ENCODE measurements at regions not wholly inside any gene's neighbourhood (a gene's known extent, or its start where the extent isn't known, plus 50 kb on each side); places are given as distances from the start of the nearest gene placed in this dataset.

DNA sequence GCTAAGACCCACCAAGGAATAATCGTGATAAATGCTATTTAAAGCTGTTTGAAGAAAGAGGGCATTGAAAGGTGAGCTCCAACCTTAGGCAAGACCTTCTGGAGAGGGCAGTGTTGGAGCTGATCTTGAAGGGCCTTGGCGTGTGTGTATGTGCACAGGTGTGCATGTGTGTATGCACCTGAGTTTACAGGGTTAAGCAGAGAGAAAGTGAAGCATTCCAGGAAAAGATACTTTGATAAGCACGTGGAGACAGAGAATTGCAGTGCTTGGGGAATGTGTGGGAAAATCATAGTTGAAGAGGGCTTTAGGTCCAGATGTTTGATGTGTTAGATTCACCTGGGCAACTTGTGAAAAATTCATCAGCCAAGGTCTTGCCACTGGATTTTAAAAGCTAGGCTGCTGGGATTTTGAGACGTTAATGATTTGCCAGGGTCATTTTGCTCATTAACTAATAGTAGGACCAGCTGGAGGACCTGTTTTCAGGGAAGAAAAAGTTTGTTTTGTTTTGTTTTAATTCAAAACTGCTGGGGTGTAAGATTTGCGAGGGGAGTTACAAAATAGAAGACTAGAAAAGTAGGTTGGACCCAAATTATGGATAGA lies 78.3 kb upstream of the ANKRD55 start:
- peaks cover 0 to 1% (median 0%) of the 10 kb centered on the region in 3 donors for H3K9me3 ChIP-seq (ENCODE audit: control insufficient read depth in 3 of 3, low read length in 3 of 3)
- no peaks in the 10 kb centered on the region for H3K4me1 ChIP-seq (ENCODE audit: control insufficient read depth in 3 of 3, insufficient read depth in 3 of 3, low read length in 3 of 3)

DNA sequence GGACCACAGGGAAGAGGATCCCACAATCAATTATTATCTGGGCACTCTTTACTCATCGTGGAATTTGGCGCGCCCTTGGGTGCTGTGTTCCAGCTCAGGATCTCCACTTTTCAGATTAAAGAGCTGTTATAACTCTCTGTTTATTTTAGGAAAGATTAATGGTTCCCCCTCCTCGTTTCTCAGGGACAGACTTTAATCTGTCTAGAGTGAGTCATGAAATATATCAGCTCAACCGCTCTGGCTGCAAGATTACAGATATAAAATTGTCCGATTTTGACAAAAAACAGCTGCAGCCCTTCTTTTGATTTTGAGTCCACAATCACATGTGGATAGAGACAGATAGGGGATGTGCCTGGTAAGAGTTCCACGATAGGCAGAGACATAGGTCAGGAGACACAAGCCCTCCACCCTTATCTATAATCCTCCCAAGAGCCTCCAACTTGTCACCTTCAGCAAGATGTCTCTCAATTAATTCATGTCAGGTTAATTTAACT lies 77.6 kb upstream of the ANKRD55 start:
- Histone ChIP-seq H3K27me3 (ENCODE audit: control insufficient read depth in 3 of 3, insufficient read depth in 3 of 3, low read length in 3 of 3) (no peaks in the 10 kb centered on the region), H3K4me1 (ENCODE audit: control insufficient read depth in 3 of 3, insufficient read depth in 3 of 3, low read length in 3 of 3) (no peaks in the 10 kb centered on the region), H3K27ac (ENCODE audit: low read depth, low read length) (no peak overlapping the region), H3K4me3 (ENCODE audit: low read length in 3 of 3) (no peak overlapping the region), H3K9me3 (ENCODE audit: control insufficient read depth in 3 of 3, low read length in 3 of 3) (peaks cover 0 to 8% (median 0%) of the 10 kb centered on the region in 3 donors), H3K9ac (ENCODE audit: low read depth in 1 of 3, low read length in 3 of 3) (no peak overlapping the region), H3K36me3 (ENCODE audit: control insufficient read depth in 3 of 3, insufficient read depth in 3 of 3, low read length in 3 of 3) (no peaks in the 10 kb centered on the region)

More for the DNA sequence above, 78.3 kb upstream of the ANKRD55 start:
- no peak overlapping the region for H3K27ac ChIP-seq (ENCODE audit: low read depth, low read length)
- no peak overlapping the region for H3K9ac ChIP-seq (ENCODE audit: low read depth in 1 of 3, low read length in 3 of 3)
- no peak overlapping the region for H3K4me3 ChIP-seq (ENCODE audit: low read length in 3 of 3)
- H3K36me3 ChIP-seq (ENCODE audit: control insufficient read depth in 3 of 3, insufficient read depth in 3 of 3, low read length in 3 of 3): no peaks in the 10 kb centered on the region
- no peaks in the 10 kb centered on the region for H3K27me3 ChIP-seq (ENCODE audit: control insufficient read depth in 3 of 3, insufficient read depth in 3 of 3, low read length in 3 of 3)

- Histone ChIP-seq H3K27me3 (ENCODE audit: control insufficient read depth in 3 of 3, insufficient read depth in 3 of 3, low read length in 3 of 3) (no peaks in the 10 kb centered on the region), H3K9me3 (ENCODE audit: control insufficient read depth in 3 of 3, low read length in 3 of 3) (peaks cover 0 to 10% (median 0%) of the 10 kb centered on the region in 3 donors), H3K36me3 (ENCODE audit: control insufficient read depth in 3 of 3, insufficient read depth in 3 of 3, low read length in 3 of 3) (no peaks in the 10 kb centered on the region), H3K27ac (ENCODE audit: low read depth, low read length) (no peak overlapping the region), H3K4me3 (ENCODE audit: low read length in 3 of 3) (no peak overlapping the region), H3K9ac (ENCODE audit: low read depth in 1 of 3, low read length in 3 of 3) (no peak overlapping the region), H3K4me1 (ENCODE audit: control insufficient read depth in 3 of 3, insufficient read depth in 3 of 3, low read length in 3 of 3) (no peaks in the 10 kb centered on the region)
Observed at GRCh38 chr5:56309262-56309826, 76.2 kb upstream of the ANKRD55 start.

GRCh38 chr5:56307714-56308333 lies 74.7 kb upstream of the ANKRD55 start:
- Histone ChIP-seq H3K4me3 (ENCODE audit: low read length in 3 of 3) (no peak overlapping the region), H3K9ac (ENCODE audit: low read depth in 1 of 3, low read length in 3 of 3) (no peak overlapping the region), H3K27ac (ENCODE audit: low read depth, low read length) (no peak overlapping the region), H3K36me3 (ENCODE audit: control insufficient read depth in 3 of 3, insufficient read depth in 3 of 3, low read length in 3 of 3) (no peaks in the 10 kb centered on the region), H3K9me3 (ENCODE audit: control insufficient read depth in 3 of 3, low read length in 3 of 3) (peaks cover 0 to 10% (median 0%) of the 10 kb centered on the region in 3 donors), H3K27me3 (ENCODE audit: control insufficient read depth in 3 of 3, insufficient read depth in 3 of 3, low read length in 3 of 3) (no peaks in the 10 kb centered on the region), H3K4me1 (ENCODE audit: control insufficient read depth in 3 of 3, insufficient read depth in 3 of 3, low read length in 3 of 3) (no peaks in the 10 kb centered on the region)

- no peak overlapping the region for H3K9ac ChIP-seq (ENCODE audit: low read depth in 1 of 3, low read length in 3 of 3)
- H3K4me3 ChIP-seq (ENCODE audit: low read length in 3 of 3): no peak overlapping the region
- H3K36me3 ChIP-seq (ENCODE audit: control insufficient read depth in 3 of 3, insufficient read depth in 3 of 3, low read length in 3 of 3): no peaks in the 10 kb centered on the region
- no peak overlapping the region for H3K27ac ChIP-seq (ENCODE audit: low read depth, low read length)
- H3K27me3 ChIP-seq (ENCODE audit: control insufficient read depth in 3 of 3, insufficient read depth in 3 of 3, low read length in 3 of 3): no peaks in the 10 kb centered on the region
- H3K9me3 ChIP-seq (ENCODE audit: control insufficient read depth in 3 of 3, low read length in 3 of 3): peaks cover 0 to 10% (median 0%) of the 10 kb centered on the region in 3 donors
- H3K4me1 ChIP-seq (ENCODE audit: control insufficient read depth in 3 of 3, insufficient read depth in 3 of 3, low read length in 3 of 3): no peaks in the 10 kb centered on the region
Observed at GRCh38 chr5:56306433-56307150, 73.5 kb upstream of the ANKRD55 start.

DNA sequence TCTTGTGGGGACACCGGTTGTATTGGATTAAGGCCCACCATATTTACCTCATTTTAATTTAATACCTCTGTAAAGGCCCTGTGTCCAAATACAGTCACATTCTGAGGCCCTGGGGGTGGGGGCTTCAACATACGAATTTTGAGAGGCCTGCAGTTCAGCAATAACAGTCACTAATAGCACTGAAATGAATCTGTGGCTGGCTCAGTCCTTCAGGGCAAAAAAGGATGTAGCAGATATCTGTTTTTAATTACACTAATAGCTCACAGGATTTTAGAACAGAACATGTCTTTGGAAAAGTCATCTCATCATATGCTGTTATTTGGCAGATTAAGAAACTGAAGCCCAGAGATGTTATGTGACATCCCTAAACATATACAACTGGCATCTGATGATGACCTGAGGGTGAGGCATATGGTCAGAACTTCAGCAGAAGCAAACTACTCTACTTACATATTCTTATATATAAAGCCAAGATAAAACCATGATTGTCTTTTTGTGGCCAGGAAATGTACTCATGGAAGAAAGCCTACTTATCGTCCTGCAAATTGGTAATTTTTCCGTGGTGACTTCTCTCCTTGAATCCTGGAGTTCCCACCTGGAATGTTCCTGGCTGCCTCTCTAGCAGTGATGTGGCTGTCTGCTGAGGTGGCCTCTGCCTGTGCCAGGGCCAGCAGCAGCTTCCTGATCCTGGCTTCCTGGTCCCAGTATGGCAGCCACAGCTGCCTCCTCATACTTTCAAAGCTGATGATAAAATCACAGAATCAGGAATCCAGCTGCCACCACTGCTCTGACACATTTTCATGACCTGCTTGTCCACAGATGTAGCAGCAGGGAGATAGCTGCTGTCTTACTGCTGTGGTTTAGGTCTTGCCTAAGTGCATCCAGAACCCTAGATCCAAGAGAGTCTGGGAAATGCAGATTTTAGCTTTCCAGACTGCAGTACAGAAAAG lies 72.1 kb upstream of the ANKRD55 start:
- H3K4me3 ChIP-seq (ENCODE audit: low read length in 3 of 3): no peak overlapping the region

DNA sequence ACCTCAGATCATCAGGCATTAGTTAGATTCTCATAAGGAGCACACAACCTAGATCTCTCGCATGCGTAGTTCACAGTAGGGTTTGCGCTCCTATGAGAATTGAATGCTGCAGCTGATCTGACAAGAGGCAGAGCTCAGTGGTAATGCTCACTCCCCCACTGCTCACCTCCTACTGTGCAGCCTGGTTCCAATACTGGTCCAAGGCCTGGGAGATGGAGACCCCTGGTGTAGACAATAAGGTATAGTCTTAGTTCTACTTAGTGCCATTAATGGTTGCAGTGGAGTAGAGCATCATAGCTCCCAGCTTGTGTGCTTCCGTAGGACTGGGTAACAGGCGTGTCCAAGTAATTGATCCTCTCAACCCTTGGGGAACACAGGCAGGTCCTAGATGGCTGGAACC lies 70.4 kb upstream of the ANKRD55 start:
- Histone ChIP-seq H3K36me3 (ENCODE audit: control insufficient read depth in 3 of 3, insufficient read depth in 3 of 3, low read length in 3 of 3) (no peaks in the 10 kb centered on the region), H3K27me3 (ENCODE audit: control insufficient read depth in 3 of 3, insufficient read depth in 3 of 3, low read length in 3 of 3) (no peaks in the 10 kb centered on the region), H3K4me3 (ENCODE audit: low read length in 3 of 3) (no peak overlapping the region), H3K9me3 (ENCODE audit: control insufficient read depth in 3 of 3, low read length in 3 of 3) (peaks cover 0 to 10% (median 0%) of the 10 kb centered on the region in 3 donors), H3K4me1 (ENCODE audit: control insufficient read depth in 3 of 3, insufficient read depth in 3 of 3, low read length in 3 of 3) (no peaks in the 10 kb centered on the region), H3K27ac (ENCODE audit: low read depth, low read length) (no peak overlapping the region), H3K9ac (ENCODE audit: low read depth in 1 of 3, low read length in 3 of 3) (no peak overlapping the region)

More for the DNA sequence above, 72.1 kb upstream of the ANKRD55 start:
- H3K27me3 ChIP-seq (ENCODE audit: control insufficient read depth in 3 of 3, insufficient read depth in 3 of 3, low read length in 3 of 3): no peaks in the 10 kb centered on the region
- H3K9me3 ChIP-seq (ENCODE audit: control insufficient read depth in 3 of 3, low read length in 3 of 3): peaks cover 0 to 10% (median 0%) of the 10 kb centered on the region in 3 donors
- no peaks in the 10 kb centered on the region for H3K36me3 ChIP-seq (ENCODE audit: control insufficient read depth in 3 of 3, insufficient read depth in 3 of 3, low read length in 3 of 3)
- H3K9ac ChIP-seq (ENCODE audit: low read depth in 1 of 3, low read length in 3 of 3): no peak overlapping the region
- no peak overlapping the region for H3K27ac ChIP-seq (ENCODE audit: low read depth, low read length)
- no peaks in the 10 kb centered on the region for H3K4me1 ChIP-seq (ENCODE audit: control insufficient read depth in 3 of 3, insufficient read depth in 3 of 3, low read length in 3 of 3)

- Histone ChIP-seq H3K27me3 (ENCODE audit: control insufficient read depth in 3 of 3, insufficient read depth in 3 of 3, low read length in 3 of 3) (no peaks in the 10 kb centered on the region), H3K9ac (ENCODE audit: low read depth in 1 of 3, low read length in 3 of 3) (no peak overlapping the region), H3K4me1 (ENCODE audit: control insufficient read depth in 3 of 3, insufficient read depth in 3 of 3, low read length in 3 of 3) (peaks cover 0 to 3% (median 0%) of the 10 kb centered on the region in 3 donors), H3K27ac (ENCODE audit: low read depth, low read length) (no peak overlapping the region), H3K4me3 (ENCODE audit: low read length in 3 of 3) (no peak overlapping the region), H3K36me3 (ENCODE audit: control insufficient read depth in 3 of 3, insufficient read depth in 3 of 3, low read length in 3 of 3) (no peaks in the 10 kb centered on the region), H3K9me3 (ENCODE audit: control insufficient read depth in 3 of 3, low read length in 3 of 3) (peaks cover 0 to 10% (median 0%) of the 10 kb centered on the region in 3 donors)
Observed at GRCh38 chr5:56302027-56302426, 68.9 kb upstream of the ANKRD55 start.

DNA sequence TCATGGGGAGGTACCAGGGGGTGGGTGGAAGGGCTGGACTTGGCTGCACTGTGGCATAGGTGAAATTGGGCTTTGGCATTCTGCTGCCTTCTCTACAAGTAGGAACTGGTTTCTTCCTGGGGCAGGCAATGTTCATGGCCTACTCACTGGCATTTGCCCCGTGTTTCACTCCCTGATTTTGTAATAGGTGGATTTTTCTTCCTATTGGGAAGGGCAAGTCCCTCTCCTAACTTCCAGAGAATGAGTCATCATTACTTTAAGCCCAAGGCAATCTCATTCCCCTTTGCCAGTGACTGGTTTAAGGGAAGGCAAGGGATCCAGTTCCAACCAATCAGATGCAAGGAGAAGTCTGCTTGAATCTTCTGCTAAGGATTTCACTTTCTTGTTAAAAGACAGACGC lies 67.9 kb upstream of the ANKRD55 start:
- no peak overlapping the region for H3K9ac ChIP-seq (ENCODE audit: low read depth in 1 of 3, low read length in 3 of 3)
- H3K27ac ChIP-seq (ENCODE audit: low read depth, low read length): no peak overlapping the region
- no peaks in the 10 kb centered on the region for H3K36me3 ChIP-seq (ENCODE audit: control insufficient read depth in 3 of 3, insufficient read depth in 3 of 3, low read length in 3 of 3)
- no peaks in the 10 kb centered on the region for H3K27me3 ChIP-seq (ENCODE audit: control insufficient read depth in 3 of 3, insufficient read depth in 3 of 3, low read length in 3 of 3)
- peaks cover 0 to 3% (median 0%) of the 10 kb centered on the region in 3 donors for H3K4me1 ChIP-seq (ENCODE audit: control insufficient read depth in 3 of 3, insufficient read depth in 3 of 3, low read length in 3 of 3)
- peaks cover 0 to 5% (median 0%) of the 10 kb centered on the region in 3 donors for H3K9me3 ChIP-seq (ENCODE audit: control insufficient read depth in 3 of 3, low read length in 3 of 3)
- H3K4me3 ChIP-seq (ENCODE audit: low read length in 3 of 3): no peak overlapping the region
